Activated naive CD4-positive, alpha-beta T cell treated with anti-CD3 and anti-CD28 coated beads for 36 hours (primary cell): ENCODE measurements at regions not wholly inside any gene's neighbourhood (a gene's known extent, or its start where the extent isn't known, plus 50 kb on each side); places are given as distances from the start of the nearest gene placed in this dataset.

Experiments used
- CTCF ChIA-PET: fragments of 350-600 bp; sonication (Branson Sonifier 250); formaldehyde crosslinking; loops from one replicate; lab custom pipeline; 2021; ENCODE audit warnings: antibody characterized with exemption; lab: Charles Lee
- DNase-seq: peaks from one replicate; pipeline ENCODE4 v3.0.0-alpha.2; 2020
- H3K27ac Mint-ChIP-seq: one replicate; pipeline ENCODE4 v1.8.0; 2021; ENCODE audit warnings: mild to moderate bottlenecking, mixed read lengths
- H3K27me3 Mint-ChIP-seq: one replicate; pipeline ENCODE4 v1.8.0; 2021; ENCODE audit warnings: low read depth, mixed read lengths
- H3K36me3 Mint-ChIP-seq: one replicate; pipeline ENCODE4 v1.8.0; 2021; ENCODE audit warnings: low read depth, mixed read lengths
- H3K4me1 Mint-ChIP-seq: one replicate; pipeline ENCODE4 v1.8.0; 2021; ENCODE audit warnings: low read depth, mixed read lengths
- H3K4me3 Mint-ChIP-seq: one replicate; pipeline ENCODE4 v1.8.0; 2021; ENCODE audit warnings: mild to moderate bottlenecking, moderate library complexity, mixed read lengths
- H3K9me3 Mint-ChIP-seq: one replicate; pipeline ENCODE4 v1.8.0; 2021; ENCODE audit warnings: mixed read lengths
- intact Hi-C: fragments of 100-400 bp; cut with micrococcal nuclease; formaldehyde crosslinking; loops from one replicate; pipeline ENCODE4 v1.15.1; 2023

GRCh38 chr13:44092078-44092970, 212.6 kb downstream of the LACC1 start:
- intact Hi-C loops, result no loop called here
- Mint-ChIP-seq H3K4me3 (no peak overlapping the region), H3K27me3 (no peaks in the 10 kb centered on the region), H3K36me3 (no peaks in the 10 kb centered on the region), H3K9me3 (no peaks in the 10 kb centered on the region), H3K4me1 (peaks cover 26% of the 10 kb centered on the region), H3K27ac (no peak overlapping the region)
- CTCF ChIA-PET, result no interaction called here
- no peak for DNase-seq

GRCh38 chr13:44093607-44094564, 214.2 kb downstream of the LACC1 start:
- CTCF ChIA-PET, result no interaction called here
- no peak for DNase-seq
- Mint-ChIP-seq H3K36me3 (no peaks in the 10 kb centered on the region), H3K27ac (no peak overlapping the region), H3K27me3 (no peaks in the 10 kb centered on the region), H3K4me3 (no peak overlapping the region), H3K9me3 (no peaks in the 10 kb centered on the region), H3K4me1 (peaks cover 15% of the 10 kb centered on the region)
- intact Hi-C loops, result no loop called here

GRCh38 chr13:44096901-44097300, 217.2 kb downstream of the LACC1 start:
- CTCF ChIA-PET, result no interaction called here
- intact Hi-C loops, result no loop called here

GRCh38 chr13:44098559-44098958, 218.9 kb downstream of the LACC1 start:
- intact Hi-C loops, result no loop called here
- Mint-ChIP-seq H3K36me3 (no peaks in the 10 kb centered on the region), H3K4me3 (no peak overlapping the region), H3K4me1 (no peaks in the 10 kb centered on the region), H3K27me3 (peaks cover 6% of the 10 kb centered on the region), H3K9me3 (peaks cover 3% of the 10 kb centered on the region), H3K27ac (no peak overlapping the region)
- CTCF ChIA-PET, result no interaction called here
- DNase-seq, result no peak

More at GRCh38 chr13:44096901-44097300, 217.2 kb downstream of the LACC1 start:
- peaks cover 4% of the 10 kb centered on the region for H3K4me1 Mint-ChIP-seq
- H3K9me3 Mint-ChIP-seq, result peaks cover 2% of the 10 kb centered on the region
- no peak for DNase-seq
- no peak overlapping the region for H3K27ac Mint-ChIP-seq
- H3K4me3 Mint-ChIP-seq, result no peak overlapping the region
- peaks cover 3% of the 10 kb centered on the region for H3K27me3 Mint-ChIP-seq
- no peaks in the 10 kb centered on the region for H3K36me3 Mint-ChIP-seq

- no peak overlapping the region for H3K4me3 Mint-ChIP-seq
- no peaks in the 10 kb centered on the region for H3K36me3 Mint-ChIP-seq
- intact Hi-C loops, result no loop called here
- peaks cover 16% of the 10 kb centered on the region for H3K27me3 Mint-ChIP-seq
- CTCF ChIA-PET, result no interaction called here
- H3K9me3 Mint-ChIP-seq, result peaks cover 3% of the 10 kb centered on the region
- no peak overlapping the region for H3K27ac Mint-ChIP-seq
- DNase-seq, result no peak
- H3K4me1 Mint-ChIP-seq, result no peaks in the 10 kb centered on the region
Observed at GRCh38 chr13:44101347-44102083, 221.8 kb downstream of the LACC1 start.

- H3K4me1 Mint-ChIP-seq, result no peaks in the 10 kb centered on the region
- H3K27me3 Mint-ChIP-seq, result peaks cover 16% of the 10 kb centered on the region
- CTCF ChIA-PET, result no interaction called here
- no peak for DNase-seq
- no peak overlapping the region for H3K4me3 Mint-ChIP-seq
- intact Hi-C loops, result no loop called here
- H3K9me3 Mint-ChIP-seq, result peaks cover 3% of the 10 kb centered on the region
- H3K27ac Mint-ChIP-seq, result no peak overlapping the region
- no peaks in the 10 kb centered on the region for H3K36me3 Mint-ChIP-seq
Observed at GRCh38 chr13:44103429-44104196, 223.9 kb downstream of the LACC1 start.

- H3K4me1 Mint-ChIP-seq, result no peaks in the 10 kb centered on the region
- H3K9me3 Mint-ChIP-seq, result peaks cover 3% of the 10 kb centered on the region
- no peak for DNase-seq
- H3K27ac Mint-ChIP-seq, result no peak overlapping the region
- intact Hi-C loops, result no loop called here
- H3K27me3 Mint-ChIP-seq, result peaks cover 16% of the 10 kb centered on the region
- CTCF ChIA-PET, result no interaction called here
- no peak overlapping the region for H3K4me3 Mint-ChIP-seq
- H3K36me3 Mint-ChIP-seq, result no peaks in the 10 kb centered on the region
Observed at GRCh38 chr13:44104197-44104490, 224.4 kb downstream of the LACC1 start.

- no peak for DNase-seq
- H3K4me1 Mint-ChIP-seq, result no peaks in the 10 kb centered on the region
- no peak overlapping the region for H3K4me3 Mint-ChIP-seq
- H3K9me3 Mint-ChIP-seq, result peaks cover 3% of the 10 kb centered on the region
- intact Hi-C loops, result no loop called here
- no peak overlapping the region for H3K27ac Mint-ChIP-seq
- peaks cover 16% of the 10 kb centered on the region for H3K27me3 Mint-ChIP-seq
- no peaks in the 10 kb centered on the region for H3K36me3 Mint-ChIP-seq
- CTCF ChIA-PET, result interaction anchor here (0.7 kb wide), 1 partner anchor 169 kb away, joined by 3 read pairs; no protein-coding TSS in a partner anchor
Observed at GRCh38 chr13:44104969-44105368, 225.3 kb downstream of the LACC1 start.

GRCh38 chr13:44106266-44107152, 226.8 kb downstream of the LACC1 start:
- CTCF ChIA-PET, result no interaction called here
- intact Hi-C loops, result no loop called here
- DNase-seq, result no peak
- Mint-ChIP-seq H3K27ac (no peak overlapping the region), H3K4me3 (no peak overlapping the region), H3K27me3 (peaks cover 13% of the 10 kb centered on the region), H3K36me3 (no peaks in the 10 kb centered on the region), H3K4me1 (no peaks in the 10 kb centered on the region), H3K9me3 (peaks cover 3% of the 10 kb centered on the region)

- CTCF ChIA-PET, result no interaction called here
- Mint-ChIP-seq H3K27me3 (peaks cover 13% of the 10 kb centered on the region), H3K4me3 (no peak overlapping the region), H3K4me1 (no peaks in the 10 kb centered on the region), H3K9me3 (no peaks in the 10 kb centered on the region), H3K27ac (no peak overlapping the region), H3K36me3 (no peaks in the 10 kb centered on the region)
- intact Hi-C loops, result no loop called here
- DNase-seq, result no peak
Observed at GRCh38 chr13:44107357-44108121, 227.8 kb downstream of the LACC1 start.
